ENCODE measurements at regions not wholly inside any gene's neighbourhood (a gene's known extent, or its start where the extent isn't known, plus 50 kb on each side); places are given as distances from the start of the nearest gene placed in this dataset.

DNA sequence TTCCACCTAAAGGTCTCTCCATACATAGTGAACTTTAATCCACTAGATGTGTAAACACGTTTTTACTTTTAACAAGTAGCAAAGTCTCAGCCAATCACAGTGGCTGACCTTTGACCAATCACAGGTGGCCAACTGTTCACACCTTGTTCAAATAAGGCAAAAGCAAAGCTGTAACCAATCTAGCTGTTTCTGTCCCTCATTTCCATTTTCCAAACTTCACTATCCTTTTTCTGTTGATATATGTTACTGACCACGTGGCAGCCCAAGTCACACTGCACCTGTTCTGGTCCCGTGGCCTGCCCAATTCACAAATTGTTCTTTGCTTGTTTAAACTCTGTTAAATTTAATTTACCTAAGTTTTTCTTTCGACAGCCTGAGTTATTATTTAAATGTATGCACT lies 393.5 kb upstream of the NETO1 start:
- TF ChIP-seq EP300 (IDR thresholded peaks at IDR 0.05) (no peak), POLR2A (IDR thresholded peaks at IDR 0.05) (no peak)
- TF ChIP-seq, protein P1, sequence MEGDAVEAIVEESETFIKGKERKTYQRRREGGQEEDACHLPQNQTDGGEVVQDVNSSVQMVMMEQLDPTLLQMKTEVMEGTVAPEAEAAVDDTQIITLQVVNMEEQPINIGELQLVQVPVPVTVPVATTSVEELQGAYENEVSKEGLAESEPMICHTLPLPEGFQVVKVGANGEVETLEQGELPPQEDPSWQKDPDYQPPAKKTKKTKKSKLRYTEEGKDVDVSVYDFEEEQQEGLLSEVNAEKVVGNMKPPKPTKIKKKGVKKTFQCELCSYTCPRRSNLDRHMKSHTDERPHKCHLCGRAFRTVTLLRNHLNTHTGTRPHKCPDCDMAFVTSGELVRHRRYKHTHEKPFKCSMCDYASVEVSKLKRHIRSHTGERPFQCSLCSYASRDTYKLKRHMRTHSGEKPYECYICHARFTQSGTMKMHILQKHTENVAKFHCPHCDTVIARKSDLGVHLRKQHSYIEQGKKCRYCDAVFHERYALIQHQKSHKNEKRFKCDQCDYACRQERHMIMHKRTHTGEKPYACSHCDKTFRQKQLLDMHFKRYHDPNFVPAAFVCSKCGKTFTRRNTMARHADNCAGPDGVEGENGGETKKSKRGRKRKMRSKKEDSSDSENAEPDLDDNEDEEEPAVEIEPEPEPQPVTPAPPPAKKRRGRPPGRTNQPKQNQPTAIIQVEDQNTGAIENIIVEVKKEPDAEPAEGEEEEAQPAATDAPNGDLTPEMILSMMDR (IDR thresholded peaks at IDR 0.05): no peak
